H4 (cell line): ENCODE measurements at regions not wholly inside any gene's neighbourhood (a gene's known extent, or its start where the extent isn't known, plus 50 kb on each side); places are given as distances from the start of the nearest gene placed in this dataset.

Source experiments
- DNase-seq: peaks from one replicate; pipeline ENCODE4 v3.0.0-alpha.2; 2015; ENCODE audit warnings: low spot score

- DNase-seq = no peak
Measured at GRCh38 chr21:26739189-26739588, 106.0 kb downstream of the ADAMTS1 start.

GRCh38 chr21:26736449-26736848 is 108.8 kb downstream of the ADAMTS1 start:
- no peak for DNase-seq

- peak; percentile 51 for DNase-seq
Measured at GRCh38 chr21:26732432-26733221, 112.6 kb downstream of the ADAMTS1 start.

DNA sequence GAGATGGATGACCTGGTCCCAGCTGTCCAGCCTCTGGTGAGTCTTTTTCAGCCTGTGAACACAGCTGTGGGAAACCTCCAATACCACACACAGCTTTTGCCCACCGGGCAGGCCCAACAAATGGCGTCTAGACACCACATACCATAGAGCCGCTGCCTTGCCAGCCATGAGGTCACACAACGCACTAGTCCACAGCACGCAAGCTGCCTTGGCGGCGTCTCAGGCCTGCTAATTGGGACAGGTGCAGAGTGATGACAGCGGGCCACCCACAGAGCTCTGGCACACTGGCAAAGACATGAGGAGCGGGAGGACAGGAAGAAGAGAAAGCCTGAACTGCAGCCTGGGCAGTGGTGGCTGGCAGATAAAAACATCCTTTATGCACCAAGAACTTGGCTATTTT is 125.5 kb downstream of the ADAMTS1 start:
- peak; percentile 33 for DNase-seq

DNA sequence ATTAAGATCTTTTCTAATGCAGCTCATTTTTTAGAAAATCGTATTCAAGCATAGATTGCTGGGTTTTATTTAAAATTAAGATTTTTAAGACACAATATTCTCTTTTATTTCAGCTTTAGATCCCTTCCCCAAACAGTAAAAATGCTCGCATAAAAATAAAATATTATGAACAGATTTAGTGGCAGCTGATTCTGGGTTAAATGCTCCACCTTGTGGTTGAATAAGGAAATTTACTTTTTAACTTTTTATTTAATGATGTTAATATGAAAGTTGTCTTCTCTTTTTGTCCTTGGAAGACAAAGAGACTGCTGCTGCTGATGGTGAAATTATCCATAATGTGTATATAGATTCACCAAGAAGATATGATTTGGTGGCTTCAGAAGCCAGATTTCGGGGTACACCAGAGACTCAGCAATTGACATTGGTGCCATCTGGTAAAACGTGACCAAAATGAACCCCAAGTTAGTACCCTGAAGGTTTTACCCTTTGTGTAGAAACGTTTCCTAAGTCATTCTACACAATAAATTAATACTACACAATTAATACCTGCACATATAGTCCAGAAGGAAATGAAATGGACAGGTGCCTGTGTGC is 128.0 kb downstream of the ADAMTS1 start:
- DNase-seq = no peak

GRCh38 chr21:26715878-26716506 is 129.2 kb downstream of the ADAMTS1 start:
- DNase-seq = peak; percentile 55

GRCh38 chr21:26715116-26715515 is 130.1 kb downstream of the ADAMTS1 start:
- DNase-seq = no peak

GRCh38 chr21:26710155-26710554 is 135.1 kb downstream of the ADAMTS1 start:
- no peak for DNase-seq

DNA sequence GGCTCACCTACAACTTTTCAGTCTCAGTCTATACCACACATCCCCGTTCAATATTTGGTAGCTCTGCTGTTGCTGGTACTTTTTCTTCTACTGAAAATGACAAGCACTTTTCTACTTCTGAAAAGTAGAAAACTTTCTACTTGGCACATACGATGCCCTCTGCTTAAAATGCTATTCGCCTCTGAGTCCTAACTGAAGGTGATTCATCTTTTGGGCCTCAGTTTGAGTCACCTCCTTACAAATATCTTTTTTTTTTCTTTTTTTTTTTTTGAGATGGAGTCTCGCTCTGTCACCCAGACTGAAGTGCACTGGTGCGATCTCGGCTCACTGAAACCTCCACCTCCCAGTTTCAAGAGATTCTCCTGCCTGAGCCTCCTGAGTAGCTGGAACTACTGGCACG is 136.0 kb upstream of the CYYR1 start:
- DNase-seq = no peak

DNA sequence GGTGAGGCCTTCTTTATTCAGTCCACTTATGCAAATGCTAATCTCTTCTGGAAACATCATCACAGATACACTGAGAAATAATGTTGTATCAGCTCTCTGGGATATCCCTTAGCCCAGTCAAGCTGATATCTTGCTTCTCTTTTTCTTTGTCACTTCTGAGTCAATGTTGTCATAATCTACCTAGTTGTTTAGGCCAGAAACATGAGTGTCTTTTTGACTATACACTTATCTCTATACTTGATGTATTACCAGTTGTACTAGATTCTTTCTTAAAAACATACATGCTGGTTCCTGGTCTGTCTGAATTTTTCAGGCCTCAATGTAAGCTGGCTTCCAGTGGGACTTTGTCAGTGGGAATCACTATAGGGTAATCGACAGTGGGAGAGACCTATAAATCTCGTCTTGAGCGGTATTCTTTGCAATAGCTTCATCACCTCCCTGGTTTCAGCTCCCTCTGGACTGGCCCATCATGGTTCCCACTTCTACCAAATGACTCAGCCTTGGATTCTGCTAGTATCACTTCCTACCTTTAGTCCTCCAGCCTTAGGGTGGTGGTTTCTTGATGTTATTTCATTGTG is 135.2 kb upstream of the CYYR1 start:
- DNase-seq = no peak

DNA sequence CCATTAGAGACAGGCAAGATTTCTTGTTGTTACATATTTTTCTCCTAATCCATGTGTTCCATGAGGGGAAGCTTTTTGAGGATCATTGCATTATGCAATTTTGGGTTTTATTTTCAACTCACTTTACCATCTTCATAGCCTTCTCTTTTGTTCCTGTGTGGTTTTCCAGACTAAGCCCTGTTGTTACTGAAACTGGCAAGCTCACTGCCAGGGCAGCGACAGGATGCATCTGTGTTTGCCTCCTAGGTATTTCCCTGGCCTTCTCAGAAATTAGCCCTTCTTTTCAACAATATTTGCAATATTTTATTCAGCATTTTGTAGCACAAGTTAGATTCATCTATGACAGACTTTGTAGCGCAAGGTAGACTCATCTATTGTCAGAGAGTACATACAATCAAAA is 134.2 kb upstream of the CYYR1 start:
- no peak for DNase-seq

GRCh38 chr21:26698416-26698815 is 125.3 kb upstream of the CYYR1 start:
- no peak for DNase-seq

GRCh38 chr21:26691416-26691815 is 118.3 kb upstream of the CYYR1 start:
- DNase-seq = no peak

DNA sequence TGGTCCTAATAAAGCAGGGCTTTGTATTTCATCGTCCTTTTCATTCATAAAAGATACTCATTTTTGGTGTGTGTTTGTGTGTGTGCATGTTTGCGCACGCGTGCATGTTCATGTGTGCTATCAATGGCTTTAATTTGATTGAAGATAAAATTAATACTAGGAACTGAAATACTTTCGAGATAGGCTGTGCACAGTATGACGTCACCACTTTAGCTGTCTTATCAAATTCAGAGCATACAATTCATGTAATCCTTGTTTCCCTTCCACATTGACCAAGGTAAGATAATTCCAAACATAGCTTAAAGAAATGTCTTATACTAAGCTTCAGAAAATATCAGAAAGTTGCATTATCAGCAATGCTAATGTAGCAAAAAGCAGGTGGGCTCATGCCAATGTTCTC is 113.6 kb upstream of the CYYR1 start:
- no peak for DNase-seq

DNA sequence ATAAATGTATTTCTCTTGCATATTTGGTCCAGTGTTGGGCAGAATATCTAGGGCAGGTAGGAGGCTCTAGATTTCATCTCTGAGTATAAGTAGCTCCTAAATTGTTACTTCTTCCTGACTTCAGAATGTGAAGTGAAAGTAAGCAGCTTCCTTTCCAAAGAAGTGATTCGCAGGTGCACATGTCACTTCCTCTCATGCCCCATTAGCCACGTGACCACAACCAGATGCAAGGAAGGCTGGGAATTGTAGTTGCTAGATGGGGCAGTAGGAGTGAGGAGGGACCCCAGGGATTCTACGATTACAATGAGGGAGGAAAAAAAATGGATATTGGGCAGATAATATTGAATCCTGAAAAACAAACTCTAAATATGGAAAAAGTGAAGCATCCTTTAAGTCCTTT is 113.2 kb upstream of the CYYR1 start:
- DNase-seq = peak; percentile 84

DNA sequence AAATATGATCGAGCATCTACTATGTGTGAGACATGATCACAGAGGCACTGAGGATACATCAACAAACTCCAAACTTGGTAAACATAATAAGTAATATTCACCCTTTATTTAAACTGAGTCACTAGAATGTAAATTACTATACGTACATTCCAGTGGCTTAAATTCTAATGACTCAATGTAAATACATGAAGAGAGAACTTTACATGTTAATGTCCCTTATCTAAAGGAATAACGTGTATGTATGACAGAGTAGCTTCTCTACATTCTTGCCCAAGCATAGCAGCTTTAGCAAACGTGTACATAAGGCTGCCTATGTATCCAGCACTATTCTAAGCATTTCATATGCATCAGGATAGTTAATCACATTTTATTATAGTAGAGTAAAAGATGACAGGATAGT is 111.8 kb upstream of the CYYR1 start:
- DNase-seq = no peak

- no peak for DNase-seq
Measured at GRCh38 chr21:26683996-26684395, 110.9 kb upstream of the CYYR1 start.

GRCh38 chr21:26679284-26679683 is 106.2 kb upstream of the CYYR1 start:
- DNase-seq = no peak

DNA sequence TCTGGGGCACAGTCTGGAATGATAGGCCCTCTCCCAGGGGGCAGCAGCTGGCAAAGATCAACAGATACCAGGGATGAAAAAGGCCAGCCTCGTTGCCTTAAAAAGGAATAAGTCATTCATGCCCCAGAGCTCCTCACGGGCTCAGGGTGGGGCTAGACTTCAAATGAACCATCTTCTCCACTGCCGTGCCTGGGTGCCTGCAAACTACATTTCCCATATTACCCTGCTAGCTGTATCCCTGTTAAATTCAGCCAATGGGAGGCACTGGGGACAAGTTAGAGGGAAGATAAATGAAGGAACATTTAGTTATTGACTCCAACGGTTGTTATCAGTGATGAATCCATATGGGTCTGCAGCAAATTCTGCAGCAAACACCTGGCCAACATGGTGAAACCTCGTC is 101.2 kb upstream of the CYYR1 start:
- no peak for DNase-seq

GRCh38 chr21:26669215-26669764 is 96.2 kb upstream of the CYYR1 start:
- DNase-seq = no peak

GRCh38 chr21:26659757-26660156 is 86.7 kb upstream of the CYYR1 start:
- no peak for DNase-seq

DNA sequence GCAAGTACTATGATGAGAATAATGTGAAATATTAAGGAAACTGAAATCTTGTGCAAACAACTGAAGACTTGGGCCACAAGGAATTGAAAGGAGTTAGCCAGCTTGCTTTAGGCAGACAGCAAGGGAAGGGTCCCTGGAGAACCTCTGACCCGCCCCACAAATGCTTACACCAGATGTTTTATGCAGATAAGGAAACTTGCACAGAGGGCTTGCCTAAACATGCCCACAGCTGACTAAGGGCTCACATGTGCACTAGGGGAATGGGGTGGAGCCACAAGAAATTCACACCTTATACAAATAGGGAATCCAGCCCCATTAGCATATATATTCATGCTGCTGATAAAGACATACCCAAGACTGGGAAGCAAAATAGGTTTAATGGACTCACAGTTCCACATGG is 86.1 kb upstream of the CYYR1 start:
- no peak for DNase-seq

DNA sequence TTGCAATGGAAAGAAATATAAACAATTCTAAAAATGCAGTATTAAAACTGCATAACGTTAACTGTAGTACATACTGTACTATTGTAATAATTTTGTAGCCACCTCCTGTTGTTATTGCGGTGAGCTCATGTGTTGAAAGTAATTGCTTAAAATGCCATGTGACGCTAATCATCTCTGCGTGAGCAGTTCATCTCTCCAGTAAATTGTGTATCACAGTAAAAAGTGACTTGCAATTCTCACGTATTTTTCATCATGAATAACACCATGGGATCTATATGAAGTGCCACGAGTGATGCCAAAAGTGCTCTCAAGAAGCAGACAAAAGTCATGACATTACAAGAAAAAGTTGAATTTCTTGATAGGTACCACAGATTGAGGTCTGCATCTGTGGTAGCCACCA is 82.4 kb upstream of the CYYR1 start:
- no peak for DNase-seq
